CD4-positive, alpha-beta T cell treated with Interferon alpha-2 for 1 hour (primary cell): ENCODE measurements at regions not wholly inside any gene's neighbourhood (a gene's known extent, or its start where the extent isn't known, plus 50 kb on each side); places are given as distances from the start of the nearest gene placed in this dataset.
A peak's percentile ranks its signal among the peaks of the same experiment; 100 is the strongest.

Source experiments
- DNase-seq, 2 donors: peaks; one replicate each; pipeline ENCODE4 v3.0.0-alpha.2; 2020 to 2022

DNA sequence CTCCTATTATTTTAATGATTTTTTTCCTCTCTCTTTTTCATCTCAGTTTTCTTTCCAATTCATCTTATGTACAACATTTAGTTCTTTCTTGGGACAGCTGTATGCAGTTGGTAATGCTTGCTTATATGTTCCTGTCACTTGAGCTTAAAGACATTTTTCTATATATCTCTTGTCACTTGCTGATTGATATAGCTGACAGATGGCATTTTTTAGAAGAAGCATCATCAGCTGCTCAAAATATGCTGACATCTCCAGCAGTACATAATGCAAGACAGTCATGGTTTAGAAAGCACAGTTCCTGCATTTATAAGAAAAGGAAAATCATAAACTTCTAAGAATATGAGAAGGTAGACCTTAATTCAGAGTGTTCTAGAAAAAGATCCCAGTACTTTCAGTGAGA, 56.5 kb downstream of the DCAF8L1 start:
- DNase-seq = no peak

DNA sequence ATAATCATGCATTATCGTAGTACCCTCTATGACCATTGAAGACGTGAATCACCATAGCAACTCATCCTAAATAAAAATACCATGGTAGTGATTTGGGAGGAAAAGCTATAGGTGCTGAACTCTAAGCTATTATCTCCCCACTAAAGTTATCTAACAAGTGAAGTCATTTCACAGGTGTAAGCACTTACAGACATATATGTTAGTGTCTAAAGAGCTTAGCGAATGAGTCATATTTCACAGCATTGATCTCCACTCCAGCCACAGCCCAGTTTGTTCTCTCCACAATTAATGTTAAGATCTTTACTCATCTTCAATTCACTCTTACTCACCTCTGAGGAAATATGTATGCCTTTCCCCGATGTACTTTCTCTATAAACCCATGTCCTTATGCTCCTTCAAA, 57.0 kb downstream of the DCAF8L1 start:
- DNase-seq = no peak

DNA sequence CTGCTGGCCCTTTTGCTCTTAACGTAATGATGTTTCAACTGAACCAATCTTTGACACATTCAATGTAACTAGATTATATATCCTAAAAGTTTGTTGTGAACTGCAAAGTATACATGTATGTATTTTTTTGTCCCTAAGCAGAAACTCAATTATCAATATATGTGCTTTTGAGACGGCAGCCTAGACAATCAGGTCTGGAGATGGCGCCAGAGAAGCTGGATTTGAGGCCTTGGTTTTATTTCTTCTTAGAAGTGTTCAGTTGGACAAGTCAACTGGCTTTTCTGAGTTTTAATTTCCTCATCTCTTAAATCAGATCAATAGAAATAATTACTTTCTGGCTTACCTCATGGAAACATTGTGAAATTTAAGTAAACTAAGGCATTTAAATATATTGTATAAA, 62.5 kb downstream of the DCAF8L1 start:
- DNase-seq = no peak

DNA sequence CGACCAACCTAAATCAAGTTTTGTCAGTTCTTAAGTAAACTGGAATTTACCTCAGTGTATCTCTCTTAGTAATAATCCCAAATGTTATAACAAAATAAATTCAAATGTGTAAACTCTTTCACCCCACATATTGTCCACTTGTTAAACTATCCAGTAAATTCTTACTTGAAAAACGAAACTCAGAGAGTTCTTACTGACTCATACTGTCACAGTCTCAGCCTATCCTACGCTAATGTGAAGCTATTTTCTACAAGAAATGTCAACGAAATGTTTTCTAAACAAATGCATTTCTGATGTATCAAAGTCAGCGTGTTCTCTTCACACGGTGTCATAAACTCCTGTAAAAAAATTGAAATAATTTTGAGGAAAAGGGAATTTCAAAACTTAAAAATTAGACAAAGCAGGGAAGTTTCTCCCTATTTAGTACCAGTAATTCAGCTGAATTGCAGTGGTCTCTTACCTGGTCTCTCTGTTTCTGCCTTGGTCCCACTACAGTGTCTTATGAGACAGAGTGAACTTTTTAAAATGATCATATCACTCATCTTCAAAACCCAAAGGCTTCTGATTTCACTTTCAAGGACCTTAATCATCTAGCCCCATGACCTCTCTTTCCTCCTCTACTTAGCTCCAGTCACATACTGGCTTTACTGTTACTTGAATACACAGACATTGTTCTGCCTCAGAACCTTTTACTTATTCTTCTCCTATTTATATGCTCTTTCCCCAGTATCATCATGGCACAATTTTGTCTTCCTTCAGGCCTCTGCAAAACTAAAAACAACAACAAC, 63.3 kb downstream of the DCAF8L1 start:
- DNase-seq = no peak

DNA sequence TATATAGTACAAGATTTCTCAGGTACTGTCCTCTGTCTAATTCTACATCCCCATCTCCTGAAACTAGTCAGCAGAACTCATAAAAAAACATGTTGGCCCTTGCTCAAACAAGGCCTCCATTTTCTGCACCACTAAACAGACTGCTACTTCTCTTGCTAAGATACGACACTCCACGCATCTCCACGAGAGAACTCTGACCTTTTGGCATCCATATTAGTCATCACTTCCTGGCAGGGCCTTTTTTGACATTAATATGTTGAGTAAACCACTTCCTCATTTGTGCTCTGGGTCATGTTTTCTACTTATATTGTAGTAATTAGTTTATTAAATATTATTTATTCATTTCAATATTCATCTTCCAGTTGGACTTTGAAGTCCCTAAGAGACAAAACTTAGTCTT, 65.6 kb downstream of the DCAF8L1 start:
- DNase-seq = peak in 1 of 2 donors; percentile 1

DNA sequence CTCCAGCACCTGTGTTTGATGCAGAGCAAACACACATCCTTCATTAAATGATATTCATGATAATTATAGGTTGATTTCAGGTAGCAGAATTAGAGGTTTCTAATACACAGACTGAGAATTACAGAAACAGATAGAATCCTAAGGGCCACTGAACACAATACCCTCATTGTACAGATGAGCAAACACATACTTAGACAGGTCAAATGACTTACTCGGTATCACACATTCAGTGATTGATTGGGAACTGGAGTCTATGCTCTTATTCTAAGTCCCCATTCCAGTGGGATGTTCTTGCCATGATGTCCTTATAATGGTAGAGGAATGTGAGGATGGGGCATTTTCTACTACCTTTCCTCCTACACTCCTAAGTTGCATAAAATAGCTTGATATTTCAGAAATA, 70.8 kb downstream of the DCAF8L1 start:
- DNase-seq = no peak

DNA sequence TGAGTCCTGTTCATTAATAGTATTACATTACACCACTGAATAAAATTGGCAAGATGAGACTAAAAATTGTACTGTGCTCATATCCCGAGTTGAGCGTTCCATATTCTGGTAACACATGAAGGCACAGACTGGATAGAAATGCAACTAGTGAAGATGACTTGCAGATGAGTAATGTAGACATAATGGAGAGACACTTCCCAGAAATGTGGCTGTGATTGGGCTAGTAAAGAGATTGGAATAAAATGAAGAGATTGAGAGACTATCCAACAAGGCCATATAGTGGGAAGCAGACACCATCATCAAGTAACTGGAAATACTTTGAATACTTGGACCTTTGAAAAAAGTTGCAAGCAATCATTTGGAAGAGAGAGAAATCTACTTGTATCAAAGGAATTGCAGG, 77.3 kb downstream of the DCAF8L1 start:
- DNase-seq = no peak

DNA sequence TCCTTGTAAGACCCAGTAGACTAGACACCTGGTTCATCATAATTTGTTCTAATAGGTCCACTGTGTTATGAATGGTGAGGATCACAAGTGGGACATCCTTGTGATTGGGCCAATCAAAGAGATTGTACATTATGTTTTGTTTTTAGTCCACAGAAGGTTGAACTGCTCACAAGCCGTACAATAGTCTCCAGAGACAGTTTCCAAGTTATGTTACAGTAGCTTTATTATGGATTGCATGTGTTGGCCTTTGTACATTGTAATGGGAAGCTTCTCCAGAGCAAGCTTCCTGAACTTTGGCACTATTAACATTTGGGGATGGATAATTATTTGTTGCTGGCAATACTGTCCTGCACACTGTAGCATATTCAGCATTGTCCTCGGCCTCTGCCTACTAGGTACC, 86.1 kb downstream of the MAGEB10 start:
- no peak for DNase-seq

DNA sequence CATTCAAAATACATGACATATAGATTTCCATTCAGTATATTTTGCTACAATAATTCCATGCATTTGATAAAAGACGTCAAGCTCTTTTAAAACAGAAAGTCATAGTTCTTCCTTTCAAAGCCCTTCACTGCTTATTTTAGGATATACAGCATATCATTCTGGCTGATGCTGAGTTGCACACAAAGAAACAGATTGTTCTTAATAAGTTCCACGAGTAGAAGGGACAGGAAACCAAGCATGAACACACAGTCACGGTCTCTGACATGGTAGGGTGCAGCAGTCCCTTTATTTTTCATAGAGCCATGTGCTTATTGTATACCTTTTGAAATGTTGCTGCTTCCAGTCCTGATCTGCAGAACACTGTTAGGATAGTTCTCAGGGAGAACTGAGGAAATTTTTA, 85.4 kb downstream of the MAGEB10 start:
- no peak for DNase-seq

DNA sequence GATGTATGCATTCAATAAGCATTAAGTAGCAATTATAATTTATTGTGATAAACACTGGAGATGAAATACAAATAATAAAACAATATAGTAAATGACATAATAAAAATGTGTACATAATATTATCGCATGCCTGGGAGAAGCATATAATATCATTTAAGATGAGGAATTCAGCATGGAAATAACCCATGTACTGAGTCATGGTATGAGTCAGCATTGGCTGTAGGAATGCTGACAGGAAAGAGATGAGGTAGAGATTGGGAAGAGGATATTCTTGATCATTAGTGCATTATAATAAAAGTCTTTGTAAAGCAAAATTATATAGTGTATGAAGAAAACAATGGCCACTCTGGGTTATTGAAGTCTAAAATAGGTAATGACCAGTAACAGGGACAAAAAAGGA, 82.8 kb downstream of the MAGEB10 start:
- DNase-seq = no peak

DNA sequence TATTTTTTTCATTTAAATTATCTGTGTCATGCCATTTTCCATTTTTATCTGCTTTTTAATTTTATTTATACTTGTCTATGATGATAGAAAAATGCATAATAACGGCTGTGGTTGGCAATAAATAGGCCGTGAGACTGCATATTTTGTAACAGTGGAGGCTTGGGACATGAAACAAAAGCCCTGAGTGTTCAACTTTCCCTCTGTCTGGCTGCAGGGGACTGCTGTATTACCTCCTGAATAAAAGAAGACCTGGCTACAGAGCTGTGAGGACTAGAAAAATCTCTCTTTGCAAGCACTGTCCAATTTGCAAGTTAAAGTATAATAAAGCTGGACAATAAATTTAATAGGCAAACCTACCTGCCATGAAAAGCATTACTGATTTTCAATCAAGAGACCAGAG, 82.1 kb downstream of the MAGEB10 start:
- DNase-seq = no peak

DNA sequence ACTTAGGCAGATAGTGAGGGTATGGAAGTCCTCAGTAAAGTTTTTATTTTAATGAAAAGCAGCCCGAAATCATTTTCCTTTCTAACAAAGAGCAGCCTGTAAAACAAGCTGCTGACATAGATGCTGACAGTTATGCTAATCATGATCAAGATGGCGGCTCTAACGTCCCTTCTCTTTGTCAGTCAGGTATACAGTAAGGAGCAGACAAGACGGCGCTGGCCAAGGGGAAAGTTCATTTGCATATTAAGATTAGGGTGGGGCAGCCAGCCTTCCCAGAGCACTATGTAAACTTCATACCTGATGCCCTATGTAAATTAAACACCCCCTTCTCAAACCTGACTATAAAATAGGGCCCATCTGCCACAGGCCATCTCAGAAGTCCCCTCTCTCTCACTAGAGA, 76.9 kb downstream of the MAGEB10 start:
- DNase-seq = no peak

DNA sequence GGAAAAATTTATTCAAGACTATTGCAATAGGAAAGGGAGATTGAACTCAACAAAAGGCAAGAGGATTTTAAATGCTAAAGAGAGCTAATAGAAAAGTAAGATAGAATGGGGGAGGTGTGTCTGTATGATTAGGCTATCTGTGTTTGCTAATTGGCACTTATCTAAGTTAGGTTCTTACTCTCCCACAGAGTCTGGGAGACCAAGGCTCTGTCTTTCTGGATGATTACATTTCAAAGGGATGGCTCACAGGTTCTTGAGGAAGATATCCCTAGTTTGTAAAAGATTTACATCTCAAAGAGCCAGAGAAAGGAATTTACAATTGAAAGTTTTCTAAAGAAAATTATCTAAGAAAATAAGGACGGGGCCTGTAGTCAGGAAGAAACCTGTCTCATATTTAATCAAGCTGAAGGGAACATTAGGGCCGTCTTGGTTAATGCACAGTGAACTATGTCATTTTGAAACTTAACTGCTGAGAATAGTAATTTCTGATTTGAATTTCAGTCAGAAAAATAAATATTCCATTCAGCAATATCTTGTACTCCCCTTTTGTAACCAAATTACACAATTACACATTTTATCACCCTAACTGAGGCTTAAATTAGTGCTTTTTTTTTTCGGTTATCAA, 75.8 kb downstream of the MAGEB10 start:
- no peak for DNase-seq

DNA sequence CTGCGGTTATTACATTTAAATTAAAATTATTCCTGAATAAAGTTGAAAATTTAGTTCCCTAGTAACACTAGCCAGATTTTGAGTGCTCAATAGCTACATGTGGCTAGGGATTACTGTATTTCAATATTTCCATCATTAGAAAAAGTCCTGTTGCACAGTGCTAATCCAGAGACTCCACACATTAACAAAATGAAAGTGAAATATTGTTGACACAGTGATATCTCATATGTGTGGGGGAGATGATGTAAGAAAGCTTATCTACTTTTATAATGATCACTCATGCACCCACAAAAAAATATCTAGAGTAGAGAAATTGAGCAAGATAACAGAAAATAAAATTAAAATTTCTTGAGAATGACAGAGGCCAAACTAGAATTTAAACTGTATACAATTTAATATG, 74.9 kb downstream of the MAGEB10 start:
- no peak for DNase-seq

DNA sequence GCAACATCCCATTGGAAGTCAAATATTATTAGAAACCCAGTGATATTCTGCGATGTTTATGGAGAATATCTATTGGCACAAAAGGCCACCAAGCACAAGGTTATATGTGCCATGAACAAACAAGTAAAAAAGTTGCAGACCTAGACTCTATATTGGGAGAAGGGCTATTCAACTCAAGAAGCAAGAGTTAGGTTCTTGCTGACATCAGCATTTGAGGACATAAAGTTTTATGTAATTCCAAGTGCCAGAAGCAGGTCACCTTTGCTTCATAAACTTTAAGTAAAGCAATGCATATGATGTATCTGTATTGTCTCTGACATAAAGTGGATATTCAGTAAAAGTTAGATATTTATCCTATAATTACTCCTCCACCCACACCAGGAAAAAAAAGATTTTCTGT, 71.1 kb downstream of the MAGEB10 start:
- DNase-seq = no peak
